ENCODE measurements at regions not wholly inside any gene's neighbourhood (a gene's known extent, or its start where the extent isn't known, plus 50 kb on each side); places are given as distances from the start of the nearest gene placed in this dataset.

DNA sequence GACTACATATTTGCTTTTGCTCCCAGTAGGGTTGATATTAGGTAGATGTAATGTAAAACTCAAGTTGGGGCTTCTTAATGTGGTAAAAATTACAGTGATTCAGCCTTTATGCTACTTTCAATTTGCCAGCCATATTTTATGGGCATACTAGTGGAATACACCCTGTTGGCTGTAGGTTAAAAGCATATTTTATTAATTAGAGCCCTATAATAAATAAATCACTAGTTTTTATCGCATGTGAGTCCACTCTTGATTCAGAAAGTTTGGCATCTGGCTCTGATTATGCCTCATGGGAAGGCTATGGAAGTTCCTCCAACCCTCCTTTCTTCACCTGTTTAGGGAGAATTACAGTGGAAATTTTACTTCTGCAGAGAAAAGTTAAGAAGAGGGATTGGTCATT is 390.9 kb downstream of the GATA3 start:
- Histone ChIP-seq H3K4me3 (ENCODE audit: low read length in 2 of 2) (no peak overlapping the region), H4K91ac (ENCODE audit: low read depth, low read length, poor library complexity) (no peak overlapping the region), H2BK120ac (ENCODE audit: low read depth, low read length) (no peak overlapping the region), H3K27me3 (ENCODE audit: control insufficient read depth in 3 of 3, insufficient read depth in 3 of 3, low read depth in 1 of 3, low read length in 3 of 3) (no peaks in the 10 kb centered on the region), H3K27ac (replicated peaks; ENCODE audit: low read length) (no peak overlapping the region), H3K9ac (ENCODE audit: low read depth, low read length, poor library complexity) (no peak overlapping the region), H2BK12ac (ENCODE audit: low read length) (no peak overlapping the region), H3K36me3 (replicated peaks in 1 of 2; ENCODE audit: control insufficient read depth in 2 of 2, insufficient read depth in 2 of 2, low read length in 2 of 2) (no peaks in the 10 kb centered on the region), H3K4me1 (ENCODE audit: control insufficient read depth in 2 of 2, insufficient read depth in 1 of 2, low read depth in 1 of 2, low read length in 2 of 2) (no peaks in the 10 kb centered on the region), H2AFZ (ENCODE audit: low read length) (no peak overlapping the region), H2BK15ac (ENCODE audit: low read length) (no peak overlapping the region), H3K14ac (ENCODE audit: low read length) (no peak overlapping the region), H3K4ac (ENCODE audit: low read length) (no peak overlapping the region), H2AK5ac (ENCODE audit: low read depth, low read length) (no peak overlapping the region), H3K23ac (ENCODE audit: low read depth, low read length, poor library complexity) (no peak overlapping the region), H2BK5ac (ENCODE audit: low read length) (no peak overlapping the region), H3K9me3 (replicated peaks in 1 of 2; ENCODE audit: control insufficient read depth in 2 of 2, insufficient read depth in 1 of 2, low read depth in 1 of 2, low read length in 2 of 2) (no peaks in the 10 kb centered on the region), H3K18ac (ENCODE audit: low read length) (no peak overlapping the region), H3K4me2 (ENCODE audit: insufficient read depth, low read length, poor library complexity, severe bottlenecking) (no peak overlapping the region), H3K79me1 (ENCODE audit: low read depth, low read length) (no peaks in the 10 kb centered on the region), H4K8ac (ENCODE audit: low read depth, low read length) (no peak overlapping the region)
- no peak for DNase-seq (ENCODE audit: low spot score)
- no CpG with 5 or more reads among the region's 1 CpG for WGBS, 2 donors (ENCODE audit: extremely low coverage in 2 of 2, insufficient read length in 2 of 2, insufficient replicate concordance in 1 of 2)

DNA sequence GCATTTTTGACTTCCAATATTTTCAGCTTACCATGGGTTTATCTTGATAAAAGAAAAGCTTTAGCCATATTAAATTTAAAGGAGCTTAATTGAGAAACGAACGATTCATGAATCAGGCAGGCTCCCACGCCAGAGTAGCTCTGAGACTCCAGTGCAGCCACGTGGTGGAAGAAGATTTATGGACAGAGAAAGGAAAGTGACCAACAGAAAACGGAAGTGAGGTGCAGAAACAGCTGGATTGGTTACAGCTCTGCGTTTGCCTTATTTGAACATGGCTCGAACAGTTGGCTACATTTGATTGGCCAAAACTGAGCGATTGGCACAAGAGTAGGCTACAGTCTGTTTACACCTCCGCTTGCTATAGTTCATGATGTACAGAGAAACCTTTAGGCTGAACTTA is 395.4 kb downstream of the GATA3 start:
- no peak overlapping the region for H3K9ac ChIP-seq (ENCODE audit: low read depth, low read length, poor library complexity)
- H4K91ac ChIP-seq (ENCODE audit: low read depth, low read length, poor library complexity) = no peak overlapping the region
- no CpG with 5 or more reads among the region's 9 CpGs for WGBS, 2 donors (ENCODE audit: extremely low coverage in 2 of 2, insufficient read length in 2 of 2, insufficient replicate concordance in 1 of 2)

DNA sequence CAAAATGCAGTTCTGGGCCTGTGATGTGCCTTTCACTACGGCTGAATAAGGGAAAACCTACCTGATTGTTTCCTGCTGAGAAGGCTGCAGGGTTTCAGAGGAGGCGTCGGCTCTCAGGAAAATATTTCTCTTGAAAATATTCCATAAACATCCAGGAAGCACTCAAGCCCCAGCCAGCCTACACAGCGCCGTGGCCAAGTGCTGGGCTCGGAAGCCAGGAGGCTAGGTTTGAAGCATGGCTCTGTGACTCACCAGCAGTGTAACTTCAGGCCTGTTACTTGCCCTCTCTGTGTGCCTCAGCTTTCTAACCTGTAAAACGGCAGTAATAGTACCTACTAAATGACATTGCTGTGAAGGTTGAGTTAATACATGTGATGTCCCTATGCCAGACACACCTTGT is 399.1 kb downstream of the GATA3 start:
- Histone ChIP-seq H3K9ac (ENCODE audit: low read depth, low read length, poor library complexity) (no peak overlapping the region), H3K36me3 (replicated peaks in 1 of 2; ENCODE audit: control insufficient read depth in 2 of 2, insufficient read depth in 2 of 2, low read length in 2 of 2) (no peaks in the 10 kb centered on the region), H4K91ac (ENCODE audit: low read depth, low read length, poor library complexity) (peak overlapping the region; percentile 24), H2BK5ac (ENCODE audit: low read length) (no peak overlapping the region), H2AK5ac (ENCODE audit: low read depth, low read length) (no peak overlapping the region), H3K79me1 (ENCODE audit: low read depth, low read length) (no peaks in the 10 kb centered on the region), H2BK120ac (ENCODE audit: low read depth, low read length) (no peak overlapping the region), H3K23ac (ENCODE audit: low read depth, low read length, poor library complexity) (no peak overlapping the region), H3K4me1 (ENCODE audit: control insufficient read depth in 2 of 2, insufficient read depth in 1 of 2, low read depth in 1 of 2, low read length in 2 of 2) (no peaks in the 10 kb centered on the region), H3K27ac (replicated peaks; ENCODE audit: low read length) (no peak overlapping the region), H3K18ac (ENCODE audit: low read length) (no peak overlapping the region), H3K9me3 (replicated peaks in 1 of 2; ENCODE audit: control insufficient read depth in 2 of 2, insufficient read depth in 1 of 2, low read depth in 1 of 2, low read length in 2 of 2) (peaks cover 0 to 3% of the 10 kb centered on the region in 2 donors), H4K8ac (ENCODE audit: low read depth, low read length) (no peak overlapping the region), H2BK15ac (ENCODE audit: low read length) (no peak overlapping the region), H3K27me3 (ENCODE audit: control insufficient read depth in 3 of 3, insufficient read depth in 3 of 3, low read depth in 1 of 3, low read length in 3 of 3) (no peaks in the 10 kb centered on the region), H3K4me3 (ENCODE audit: low read length in 2 of 2) (no peak overlapping the region), H2AFZ (ENCODE audit: low read length) (no peak overlapping the region), H3K14ac (ENCODE audit: low read length) (no peak overlapping the region), H3K4ac (ENCODE audit: low read length) (peak overlapping the region; percentile 6), H2BK12ac (ENCODE audit: low read length) (no peak overlapping the region), H3K4me2 (ENCODE audit: insufficient read depth, low read length, poor library complexity, severe bottlenecking) (no peak overlapping the region)
- DNase-seq (ENCODE audit: low spot score) = no peak
- no CpG with 5 or more reads among the region's 7 CpGs for WGBS, 2 donors (ENCODE audit: extremely low coverage in 2 of 2, insufficient read length in 2 of 2, insufficient replicate concordance in 1 of 2)

More for the DNA sequence above, 395.4 kb downstream of the GATA3 start:
- Histone ChIP-seq H2BK12ac (ENCODE audit: low read length) (no peak overlapping the region), H3K4me2 (ENCODE audit: insufficient read depth, low read length, poor library complexity, severe bottlenecking) (no peak overlapping the region), H3K36me3 (replicated peaks in 1 of 2; ENCODE audit: control insufficient read depth in 2 of 2, insufficient read depth in 2 of 2, low read length in 2 of 2) (no peaks in the 10 kb centered on the region), H3K4me3 (ENCODE audit: low read length in 2 of 2) (no peak overlapping the region), H4K8ac (ENCODE audit: low read depth, low read length) (no peak overlapping the region), H3K18ac (ENCODE audit: low read length) (no peak overlapping the region), H3K27ac (replicated peaks; ENCODE audit: low read length) (no peak overlapping the region), H2AFZ (ENCODE audit: low read length) (peak overlapping the region; percentile 10), H3K27me3 (ENCODE audit: control insufficient read depth in 3 of 3, insufficient read depth in 3 of 3, low read depth in 1 of 3, low read length in 3 of 3) (no peaks in the 10 kb centered on the region), H3K79me1 (ENCODE audit: low read depth, low read length) (no peaks in the 10 kb centered on the region), H2BK15ac (ENCODE audit: low read length) (no peak overlapping the region), H3K23ac (ENCODE audit: low read depth, low read length, poor library complexity) (no peak overlapping the region), H3K9me3 (replicated peaks in 1 of 2; ENCODE audit: control insufficient read depth in 2 of 2, insufficient read depth in 1 of 2, low read depth in 1 of 2, low read length in 2 of 2) (no peaks in the 10 kb centered on the region), H3K4me1 (ENCODE audit: control insufficient read depth in 2 of 2, insufficient read depth in 1 of 2, low read depth in 1 of 2, low read length in 2 of 2) (no peaks in the 10 kb centered on the region), H3K14ac (ENCODE audit: low read length) (no peak overlapping the region), H2BK120ac (ENCODE audit: low read depth, low read length) (no peak overlapping the region), H3K4ac (ENCODE audit: low read length) (no peak overlapping the region), H2BK5ac (ENCODE audit: low read length) (no peak overlapping the region), H2AK5ac (ENCODE audit: low read depth, low read length) (no peak overlapping the region)
- no peak for DNase-seq (ENCODE audit: low spot score)

DNA sequence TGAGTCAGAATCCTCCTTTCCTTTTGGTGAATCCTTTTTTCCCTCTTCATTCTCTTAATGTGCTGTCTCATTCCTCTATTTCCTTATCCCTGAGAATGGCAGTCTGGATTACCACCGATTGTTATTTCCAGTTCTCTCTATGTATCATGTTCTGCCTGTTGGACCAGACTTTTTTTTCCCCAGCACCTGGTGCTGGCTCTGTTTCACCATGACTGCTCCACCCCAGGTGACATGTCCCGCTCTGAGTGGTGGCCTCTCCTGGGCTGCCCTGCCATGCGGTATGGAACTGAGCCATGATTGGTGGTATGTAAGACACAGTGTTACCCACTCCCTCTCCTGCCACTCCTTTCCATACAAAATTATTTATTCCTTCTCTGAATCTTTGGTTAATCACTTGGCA is 399.9 kb downstream of the GATA3 start:
- Histone ChIP-seq H2AK5ac (ENCODE audit: low read depth, low read length) (no peak overlapping the region), H3K18ac (ENCODE audit: low read length) (no peak overlapping the region), H3K9ac (ENCODE audit: low read depth, low read length, poor library complexity) (peak overlapping the region; percentile 35), H3K9me3 (replicated peaks in 1 of 2; ENCODE audit: control insufficient read depth in 2 of 2, insufficient read depth in 1 of 2, low read depth in 1 of 2, low read length in 2 of 2) (peaks cover 0 to 3% of the 10 kb centered on the region in 2 donors), H4K8ac (ENCODE audit: low read depth, low read length) (no peak overlapping the region), H2BK120ac (ENCODE audit: low read depth, low read length) (no peak overlapping the region), H3K14ac (ENCODE audit: low read length) (no peak overlapping the region), H2BK12ac (ENCODE audit: low read length) (no peak overlapping the region), H3K27ac (replicated peaks; ENCODE audit: low read length) (no peak overlapping the region), H3K27me3 (ENCODE audit: control insufficient read depth in 3 of 3, insufficient read depth in 3 of 3, low read depth in 1 of 3, low read length in 3 of 3) (peaks cover 0 to 2% (median 0%) of the 10 kb centered on the region in 3 experiments), H2AFZ (ENCODE audit: low read length) (no peak overlapping the region), H3K79me1 (ENCODE audit: low read depth, low read length) (no peaks in the 10 kb centered on the region), H3K23ac (ENCODE audit: low read depth, low read length, poor library complexity) (no peak overlapping the region), H3K4ac (ENCODE audit: low read length) (no peak overlapping the region), H3K36me3 (replicated peaks in 1 of 2; ENCODE audit: control insufficient read depth in 2 of 2, insufficient read depth in 2 of 2, low read length in 2 of 2) (no peaks in the 10 kb centered on the region), H2BK5ac (ENCODE audit: low read length) (no peak overlapping the region), H2BK15ac (ENCODE audit: low read length) (no peak overlapping the region), H3K4me2 (ENCODE audit: insufficient read depth, low read length, poor library complexity, severe bottlenecking) (no peak overlapping the region), H4K91ac (ENCODE audit: low read depth, low read length, poor library complexity) (no peak overlapping the region), H3K4me3 (ENCODE audit: low read length in 2 of 2) (no peak overlapping the region), H3K4me1 (ENCODE audit: control insufficient read depth in 2 of 2, insufficient read depth in 1 of 2, low read depth in 1 of 2, low read length in 2 of 2) (no peaks in the 10 kb centered on the region)
- no CpG with 5 or more reads among the region's 3 CpGs for WGBS, 2 donors (ENCODE audit: extremely low coverage in 2 of 2, insufficient read length in 2 of 2, insufficient replicate concordance in 1 of 2)
- DNase-seq (ENCODE audit: low spot score) = no peak

All from neuronal stem cell (in vitro differentiated cells).